Ammon's horn (tissue), 1 donor: ENCODE measurements at regions not wholly inside any gene's neighbourhood (a gene's known extent, or its start where the extent isn't known, plus 50 kb on each side); places are given as distances from the start of the nearest gene placed in this dataset.
"Not testable (repeated sequence)": the region's sequence is repeated elsewhere in the genome, so short reads cannot be mapped to it uniquely, and the experiment has no call there.

Experiments
- DNase-seq: peaks from one replicate; pipeline ENCODE4 v3.0.0-alpha.2; 2016; ENCODE audit warnings: low spot score

- DNase-seq, result not testable (repeated sequence)
These were observed 261.2 kb downstream of the ADGRD1 start for GRCh38 chr12:131214936-131215335.

- DNase-seq, result not testable (repeated sequence)
These were observed 262.9 kb downstream of the ADGRD1 start for GRCh38 chr12:131216587-131216986.

- no peak for DNase-seq
These were observed 263.4 kb downstream of the ADGRD1 start for GRCh38 chr12:131217024-131217586.

- DNase-seq, result no peak
These were observed 264.6 kb downstream of the ADGRD1 start for GRCh38 chr12:131218026-131218922.

GRCh38 chr12:131218923-131219669, 265.4 kb downstream of the ADGRD1 start:
- DNase-seq, result no peak

- DNase-seq, result no peak
These were observed 266.1 kb downstream of the ADGRD1 start for GRCh38 chr12:131219670-131220330.

- no peak for DNase-seq
These were observed 266.6 kb downstream of the ADGRD1 start for GRCh38 chr12:131220331-131220685.

- DNase-seq, result no peak
These were observed 267.6 kb downstream of the ADGRD1 start for GRCh38 chr12:131221061-131221956.

- no peak for DNase-seq
These were observed 268.2 kb downstream of the ADGRD1 start for GRCh38 chr12:131221957-131222328.

- no peak for DNase-seq
These were observed 268.8 kb downstream of the ADGRD1 start for GRCh38 chr12:131222329-131223139.

- no peak for DNase-seq
These were observed 269.6 kb downstream of the ADGRD1 start for GRCh38 chr12:131223171-131223761.

GRCh38 chr12:131223791-131224225, 270.1 kb downstream of the ADGRD1 start:
- no peak for DNase-seq

- DNase-seq, result not testable (repeated sequence)
These were observed 270.7 kb downstream of the ADGRD1 start for GRCh38 chr12:131224226-131225065.

- not testable (repeated sequence) for DNase-seq
These were observed 271.3 kb downstream of the ADGRD1 start for GRCh38 chr12:131225066-131225380.

- DNase-seq, result no peak
These were observed 272.9 kb downstream of the ADGRD1 start for GRCh38 chr12:131226345-131227265.

- DNase-seq, result not testable (repeated sequence)
These were observed 273.9 kb downstream of the ADGRD1 start for GRCh38 chr12:131227641-131228040.

GRCh38 chr12:131229079-131229425, 275.3 kb downstream of the ADGRD1 start:
- DNase-seq, result not testable (repeated sequence)
